ENCODE measurements at regions not wholly inside any gene's neighbourhood (a gene's known extent, or its start where the extent isn't known, plus 50 kb on each side); places are given as distances from the start of the nearest gene placed in this dataset.

DNA sequence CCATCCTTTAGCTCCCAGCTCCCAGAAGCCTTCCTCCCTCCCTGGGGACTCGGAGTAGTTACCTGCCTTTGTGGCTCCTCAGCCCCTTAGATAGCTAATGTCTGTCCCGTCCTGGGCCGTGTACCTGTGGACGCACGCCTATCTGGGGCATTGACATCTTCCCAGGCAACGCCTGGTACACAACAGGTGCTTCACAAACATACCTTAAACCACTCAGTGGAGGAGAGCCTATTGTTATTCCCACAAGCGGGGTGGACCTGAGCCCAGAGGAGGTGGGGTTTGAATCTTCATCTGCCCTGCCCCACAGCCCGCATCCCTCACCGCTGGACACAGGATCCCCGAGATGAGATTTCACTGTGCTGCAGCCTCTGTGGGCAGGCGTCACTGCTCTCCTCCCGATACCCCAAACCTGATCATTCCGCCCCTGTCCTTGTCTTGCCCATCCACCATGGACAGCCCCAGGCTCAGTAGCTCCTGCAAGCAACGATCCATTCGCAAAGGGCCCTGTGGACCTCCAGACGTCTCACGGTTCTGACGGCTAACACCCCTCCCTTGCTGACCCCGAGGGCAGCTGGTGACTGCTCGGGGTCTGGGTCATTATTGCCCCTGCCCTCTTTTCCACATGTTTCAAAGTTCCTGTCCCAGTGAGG lies 73.8 kb upstream of the SHISAL1 start:
- TF ChIP-seq CTCF (IDR thresholded peaks at IDR 0.05) (no peak), POLR2A (IDR thresholded peaks at IDR 0.05) (no peak)
